ENCODE measurements at regions not wholly inside any gene's neighbourhood (a gene's known extent, or its start where the extent isn't known, plus 50 kb on each side); places are given as distances from the start of the nearest gene placed in this dataset.
A peak's percentile ranks its signal among the peaks of the same experiment; 100 is the strongest.
"Not testable (repeated sequence)": the region's sequence is repeated elsewhere in the genome, so short reads cannot be mapped to it uniquely, and the experiment has no call there.

DNA sequence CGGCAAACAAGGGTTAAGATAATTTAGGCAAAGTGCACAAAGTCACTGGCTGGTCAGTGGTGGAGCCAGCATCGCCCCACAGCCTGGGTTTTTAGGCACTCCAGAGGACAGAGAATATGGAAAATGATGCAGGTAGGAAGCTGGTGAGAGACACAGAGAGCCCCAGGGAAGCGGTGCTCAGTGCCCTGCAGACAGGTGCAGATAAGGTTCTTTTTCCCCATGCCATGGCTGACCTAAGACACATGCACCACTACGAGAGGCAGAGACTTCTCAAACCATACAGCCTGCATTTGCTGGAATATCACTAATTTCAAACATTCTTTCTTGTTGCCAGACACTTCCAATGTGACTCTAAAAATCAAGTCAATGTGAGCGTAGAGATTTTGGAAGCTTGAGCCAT is 205.7 kb upstream of the APCDD1 start:
- no peak for DNase-seq (ENCODE audit: low read depth)
- TF ChIP-seq, protein P1, sequence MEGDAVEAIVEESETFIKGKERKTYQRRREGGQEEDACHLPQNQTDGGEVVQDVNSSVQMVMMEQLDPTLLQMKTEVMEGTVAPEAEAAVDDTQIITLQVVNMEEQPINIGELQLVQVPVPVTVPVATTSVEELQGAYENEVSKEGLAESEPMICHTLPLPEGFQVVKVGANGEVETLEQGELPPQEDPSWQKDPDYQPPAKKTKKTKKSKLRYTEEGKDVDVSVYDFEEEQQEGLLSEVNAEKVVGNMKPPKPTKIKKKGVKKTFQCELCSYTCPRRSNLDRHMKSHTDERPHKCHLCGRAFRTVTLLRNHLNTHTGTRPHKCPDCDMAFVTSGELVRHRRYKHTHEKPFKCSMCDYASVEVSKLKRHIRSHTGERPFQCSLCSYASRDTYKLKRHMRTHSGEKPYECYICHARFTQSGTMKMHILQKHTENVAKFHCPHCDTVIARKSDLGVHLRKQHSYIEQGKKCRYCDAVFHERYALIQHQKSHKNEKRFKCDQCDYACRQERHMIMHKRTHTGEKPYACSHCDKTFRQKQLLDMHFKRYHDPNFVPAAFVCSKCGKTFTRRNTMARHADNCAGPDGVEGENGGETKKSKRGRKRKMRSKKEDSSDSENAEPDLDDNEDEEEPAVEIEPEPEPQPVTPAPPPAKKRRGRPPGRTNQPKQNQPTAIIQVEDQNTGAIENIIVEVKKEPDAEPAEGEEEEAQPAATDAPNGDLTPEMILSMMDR (IDR thresholded peaks at IDR 0.05; ENCODE audit: insufficient read depth, low read depth, low read length): no peak
- H3K4me3 ChIP-seq (ENCODE audit: low read depth, low read length): no peak overlapping the region

DNA sequence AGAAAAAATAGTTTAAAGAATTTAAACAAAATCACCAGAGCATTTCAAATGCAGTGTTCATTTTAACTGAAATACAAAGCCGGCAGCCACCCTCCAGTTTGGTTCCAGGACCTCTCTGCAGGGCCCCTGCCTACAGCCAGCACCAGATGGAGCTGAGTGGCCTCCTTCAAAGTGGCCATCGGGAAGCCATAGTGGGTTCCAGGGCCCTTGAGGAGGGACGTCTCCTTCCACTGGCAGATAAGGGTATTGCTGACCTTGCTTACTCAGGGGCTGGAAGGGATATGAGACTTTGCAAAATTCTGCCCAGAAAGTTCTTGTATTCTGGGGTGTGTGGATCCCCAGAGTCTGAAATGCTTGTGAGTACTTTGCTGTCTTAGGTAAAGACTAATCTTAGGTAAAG is 205.2 kb upstream of the APCDD1 start:
- TF ChIP-seq, protein P1 (IDR thresholded peaks at IDR 0.05; ENCODE audit: insufficient read depth, low read depth, low read length): no peak
- no peak for DNase-seq (ENCODE audit: low read depth)
- H3K4me3 ChIP-seq (ENCODE audit: low read depth, low read length): no peak overlapping the region

DNA sequence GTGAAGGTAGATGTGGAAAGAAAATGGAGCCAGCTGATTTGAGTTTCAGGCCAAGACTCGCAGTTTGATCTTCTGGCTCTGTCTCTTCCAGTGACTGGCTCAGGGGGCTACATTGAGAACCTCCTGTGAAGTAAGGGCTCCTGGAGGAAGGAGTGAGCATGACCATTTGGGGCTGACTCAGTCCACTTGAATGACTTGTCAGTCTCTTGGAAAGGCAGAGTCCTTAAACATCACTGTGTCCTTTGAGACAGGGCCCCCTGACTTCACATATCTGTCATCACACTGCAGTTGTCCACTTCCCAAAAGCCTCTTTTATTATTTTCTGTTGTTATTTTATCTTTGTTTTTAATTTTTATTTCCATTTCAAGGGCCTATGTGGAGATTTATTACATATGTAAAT is 204.6 kb upstream of the APCDD1 start:
- TF ChIP-seq, protein P1 (IDR thresholded peaks at IDR 0.05; ENCODE audit: insufficient read depth, low read depth, low read length): no peak
- no peak for DNase-seq (ENCODE audit: low read depth)

DNA sequence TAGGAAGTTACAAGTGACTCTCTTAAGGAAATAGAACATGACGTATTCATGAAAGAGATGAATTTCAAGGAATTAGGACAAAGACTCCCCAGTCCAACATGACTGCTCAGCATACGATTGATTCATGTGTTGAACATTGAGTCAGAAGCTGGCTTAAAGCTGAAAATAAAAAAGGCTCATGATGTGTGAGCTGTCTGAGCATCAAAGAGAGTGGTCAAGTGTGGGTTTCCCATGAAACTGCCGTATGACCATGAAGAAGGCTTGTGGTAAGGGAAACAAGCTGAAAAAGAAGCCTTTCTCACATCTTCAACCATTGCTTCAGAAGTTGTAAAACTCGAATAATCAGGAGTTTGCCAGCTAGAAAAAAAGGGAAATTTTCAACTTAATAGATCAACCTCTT is 201.9 kb upstream of the APCDD1 start:
- TF ChIP-seq, protein P1 (IDR thresholded peaks at IDR 0.05; ENCODE audit: insufficient read depth, low read depth, low read length): no peak
- no peak for DNase-seq (ENCODE audit: low read depth)
- H3K4me3 ChIP-seq (ENCODE audit: low read depth, low read length): no peak overlapping the region

More for the DNA sequence above, 204.6 kb upstream of the APCDD1 start:
- no peak overlapping the region for H3K4me3 ChIP-seq (ENCODE audit: low read depth, low read length)

DNA sequence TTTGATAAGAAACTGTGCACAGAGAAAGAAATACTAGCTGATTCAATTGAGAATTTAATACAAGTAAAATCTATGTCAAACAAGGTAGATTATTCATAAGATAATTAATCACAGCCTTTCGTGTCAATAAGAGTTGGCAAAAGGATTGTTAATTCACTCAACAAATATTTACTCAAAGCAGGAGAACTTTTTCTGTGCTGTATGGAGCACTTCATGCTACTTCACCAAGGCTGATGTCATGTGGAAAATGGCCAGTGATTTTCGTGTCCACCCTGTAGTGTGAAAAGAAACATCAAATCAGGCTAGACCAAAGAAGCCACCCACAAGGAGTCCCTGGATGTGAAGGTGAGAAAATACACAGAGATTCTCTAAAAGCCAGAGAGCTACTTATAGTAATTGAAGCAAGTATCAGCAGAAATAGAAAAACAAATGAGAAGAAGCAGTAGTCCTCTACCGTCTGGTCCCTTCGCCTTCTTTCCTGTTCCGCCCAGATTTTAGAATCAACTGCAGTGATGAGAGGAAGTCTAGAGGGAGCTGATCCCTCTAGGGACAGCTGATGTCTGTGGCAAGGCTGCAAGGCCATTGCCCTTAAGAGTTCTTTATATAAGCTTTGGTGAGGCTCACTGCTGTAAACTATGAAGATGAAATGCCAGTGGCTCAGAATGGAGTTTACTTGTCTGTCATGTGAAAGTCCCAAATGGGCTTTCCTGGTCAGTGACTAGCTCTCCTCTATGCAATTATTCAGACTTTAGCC is 201.3 kb upstream of the APCDD1 start:
- H3K4me3 ChIP-seq (ENCODE audit: low read depth, low read length): no peak overlapping the region
- no peak for DNase-seq (ENCODE audit: low read depth)
- TF ChIP-seq, protein P1 (IDR thresholded peaks at IDR 0.05; ENCODE audit: insufficient read depth, low read depth, low read length): no peak

DNA sequence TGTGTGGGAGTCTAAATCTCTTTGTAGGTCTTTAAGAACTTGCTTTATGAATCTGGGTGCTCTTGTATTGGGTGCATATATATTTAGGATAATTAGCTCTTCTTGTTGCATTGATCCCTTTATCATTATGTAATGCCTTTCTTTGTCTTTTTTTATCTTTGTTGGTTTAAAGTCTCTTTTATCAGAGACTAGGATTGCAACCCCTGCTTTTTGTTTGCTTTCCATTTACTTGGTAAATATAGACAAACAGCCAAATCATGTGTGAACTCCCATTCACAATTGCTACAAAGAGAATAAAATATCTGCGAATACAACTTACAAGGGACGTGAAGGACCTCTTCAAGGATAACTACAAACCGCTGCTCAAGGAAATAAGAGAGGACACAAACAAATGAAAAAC is 198.2 kb upstream of the APCDD1 start:
- H3K4me3 ChIP-seq (ENCODE audit: low read depth, low read length); DNase-seq (ENCODE audit: low read depth): not testable (repeated sequence)

DNA sequence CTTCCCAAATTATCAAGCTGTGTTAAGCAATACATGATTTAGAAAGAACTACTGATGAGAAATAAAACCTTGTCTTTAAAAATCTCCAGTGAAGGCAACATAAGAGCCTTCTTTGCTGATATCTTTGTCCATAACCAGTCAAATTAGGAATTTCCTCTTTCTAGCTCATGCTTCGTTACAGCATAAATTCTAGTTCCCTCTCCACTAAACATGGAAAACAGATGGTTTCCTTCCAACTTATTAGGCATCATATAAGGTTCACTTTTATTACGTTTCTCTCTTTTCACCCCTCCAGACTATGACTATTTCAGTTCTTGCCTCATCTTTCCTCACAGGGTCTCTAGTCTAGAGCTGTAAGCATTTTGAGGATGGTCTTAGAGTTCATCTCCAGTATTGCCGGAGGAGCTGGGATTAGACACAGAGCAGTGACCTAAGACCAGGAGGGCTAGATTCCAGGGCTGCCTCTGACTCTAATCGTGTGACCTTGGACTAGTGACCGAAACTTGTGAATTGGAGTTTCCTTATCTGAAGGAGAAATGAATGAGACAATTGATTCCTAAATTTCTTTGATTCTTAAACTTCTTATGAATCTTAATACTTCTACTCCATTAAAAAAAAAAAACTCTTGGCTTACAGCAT is 195.5 kb upstream of the APCDD1 start:
- TF ChIP-seq, protein P1 (IDR thresholded peaks at IDR 0.05; ENCODE audit: insufficient read depth, low read depth, low read length): no peak
- H3K4me3 ChIP-seq (ENCODE audit: low read depth, low read length): no peak overlapping the region
- peak; percentile 23 for DNase-seq (ENCODE audit: low read depth)
